ENCODE measurements at regions not wholly inside any gene's neighbourhood (a gene's known extent, or its start where the extent isn't known, plus 50 kb on each side); places are given as distances from the start of the nearest gene placed in this dataset.

- TF ChIP-seq, protein P1, sequence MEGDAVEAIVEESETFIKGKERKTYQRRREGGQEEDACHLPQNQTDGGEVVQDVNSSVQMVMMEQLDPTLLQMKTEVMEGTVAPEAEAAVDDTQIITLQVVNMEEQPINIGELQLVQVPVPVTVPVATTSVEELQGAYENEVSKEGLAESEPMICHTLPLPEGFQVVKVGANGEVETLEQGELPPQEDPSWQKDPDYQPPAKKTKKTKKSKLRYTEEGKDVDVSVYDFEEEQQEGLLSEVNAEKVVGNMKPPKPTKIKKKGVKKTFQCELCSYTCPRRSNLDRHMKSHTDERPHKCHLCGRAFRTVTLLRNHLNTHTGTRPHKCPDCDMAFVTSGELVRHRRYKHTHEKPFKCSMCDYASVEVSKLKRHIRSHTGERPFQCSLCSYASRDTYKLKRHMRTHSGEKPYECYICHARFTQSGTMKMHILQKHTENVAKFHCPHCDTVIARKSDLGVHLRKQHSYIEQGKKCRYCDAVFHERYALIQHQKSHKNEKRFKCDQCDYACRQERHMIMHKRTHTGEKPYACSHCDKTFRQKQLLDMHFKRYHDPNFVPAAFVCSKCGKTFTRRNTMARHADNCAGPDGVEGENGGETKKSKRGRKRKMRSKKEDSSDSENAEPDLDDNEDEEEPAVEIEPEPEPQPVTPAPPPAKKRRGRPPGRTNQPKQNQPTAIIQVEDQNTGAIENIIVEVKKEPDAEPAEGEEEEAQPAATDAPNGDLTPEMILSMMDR (IDR thresholded peaks at IDR 0.05), result no peak
- TF ChIP-seq POLR2A (IDR thresholded peaks at IDR 0.05), result no peak
Observed at GRCh38 chr6:140977403-140977802, 1155.3 kb upstream of the GJE1 start.
